HL-60 (cell line): ENCODE measurements at regions not wholly inside any gene's neighbourhood (a gene's known extent, or its start where the extent isn't known, plus 50 kb on each side); places are given as distances from the start of the nearest gene placed in this dataset.

Experiments used
- DNase-seq, 2 experiments: peaks; one replicate each; pipeline ENCODE4 v3.0.0-alpha.2; 2010 to 2020; ENCODE audit warnings: low read depth in 1 of 2, low spot score in 1 of 2
- H3K27ac ChIP-seq: fragments of 250-450 bp; sonication (Bioruptor Pico); replicated peaks from 2 replicates; pipeline ENCODE4 v1.5.1; 2020; ENCODE audit warnings: mild to moderate bottlenecking, moderate library complexity
- H3K27me3 ChIP-seq: fragments of 250-450 bp; sonication (Bioruptor Pico); 2 replicates; pipeline ENCODE4 v1.5.1; 2021; ENCODE audit warnings: mild to moderate bottlenecking, moderate library complexity; ENCODE audit not compliant: insufficient read depth, poor library complexity, severe bottlenecking
- H3K4me3 ChIP-seq: replicated peaks from 2 replicates; pipeline ENCODE4 v1.5.1; 2011; ENCODE audit warnings: mild to moderate bottlenecking, control low read depth, low read length; ENCODE audit not compliant: insufficient read depth
- GABPA ChIP-seq: IDR thresholded peaks from 2 replicates; pipeline ENCODE4 v1.6.1; 2012; ENCODE audit warnings: low read depth
- POLR2AphosphoS5 ChIP-seq: IDR thresholded peaks from 2 replicates; pipeline ENCODE4 v1.6.1; 2012; ENCODE audit warnings: low read depth
- SPI1 ChIP-seq: IDR thresholded peaks from 2 replicates; pipeline ENCODE4 v1.6.1; 2012; ENCODE audit warnings: low read depth, mild to moderate bottlenecking, borderline replicate concordance
- TF ChIP-seq, protein P1 (sequence below): IDR thresholded peaks from 2 replicates; pipeline ENCODE4 v1.6.1; 2012; ENCODE audit warnings: low read depth; ENCODE audit not compliant: insufficient replicate concordance
- TF ChIP-seq, protein P2 (sequence below): IDR thresholded peaks from one replicate; pipeline ENCODE4 v1.5.1; 2011; ENCODE audit warnings: low read length, control low read depth, inconsistent platforms; ENCODE audit not compliant: insufficient read depth

DNA sequence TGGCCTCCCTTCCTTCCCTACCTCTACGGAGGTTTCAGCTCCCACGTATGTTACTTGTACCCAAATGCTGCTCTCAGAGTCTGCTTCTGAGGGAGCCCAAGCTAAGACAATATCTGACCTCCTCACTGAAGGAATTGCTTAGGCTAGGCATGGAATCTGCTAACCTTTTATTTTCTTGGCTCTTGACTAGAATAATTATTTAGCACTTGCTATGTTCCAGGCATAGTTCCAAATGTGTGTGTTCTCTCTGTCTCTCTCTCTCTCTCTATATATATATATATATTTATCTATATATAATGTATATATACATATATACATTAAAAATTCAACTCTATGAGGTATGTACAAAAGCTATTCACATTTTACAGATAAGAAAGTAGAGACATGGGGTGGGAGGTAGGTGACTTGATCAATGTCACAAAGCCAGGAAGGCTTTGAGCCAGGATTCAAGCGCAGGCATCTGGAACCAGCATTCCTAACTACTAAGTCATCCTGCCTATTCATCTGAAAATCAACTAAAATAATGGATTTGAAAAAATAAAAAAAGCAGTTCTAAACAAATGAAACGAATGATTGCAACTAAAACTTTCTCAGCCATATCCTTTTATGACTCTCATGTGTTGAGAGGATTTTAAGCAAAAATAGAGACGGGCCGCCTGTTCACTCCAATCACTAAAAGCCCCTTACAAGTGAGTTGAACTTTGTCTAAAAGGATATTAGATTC, 189.7 kb upstream of the JAG1 start:
- TF ChIP-seq, protein P1, sequence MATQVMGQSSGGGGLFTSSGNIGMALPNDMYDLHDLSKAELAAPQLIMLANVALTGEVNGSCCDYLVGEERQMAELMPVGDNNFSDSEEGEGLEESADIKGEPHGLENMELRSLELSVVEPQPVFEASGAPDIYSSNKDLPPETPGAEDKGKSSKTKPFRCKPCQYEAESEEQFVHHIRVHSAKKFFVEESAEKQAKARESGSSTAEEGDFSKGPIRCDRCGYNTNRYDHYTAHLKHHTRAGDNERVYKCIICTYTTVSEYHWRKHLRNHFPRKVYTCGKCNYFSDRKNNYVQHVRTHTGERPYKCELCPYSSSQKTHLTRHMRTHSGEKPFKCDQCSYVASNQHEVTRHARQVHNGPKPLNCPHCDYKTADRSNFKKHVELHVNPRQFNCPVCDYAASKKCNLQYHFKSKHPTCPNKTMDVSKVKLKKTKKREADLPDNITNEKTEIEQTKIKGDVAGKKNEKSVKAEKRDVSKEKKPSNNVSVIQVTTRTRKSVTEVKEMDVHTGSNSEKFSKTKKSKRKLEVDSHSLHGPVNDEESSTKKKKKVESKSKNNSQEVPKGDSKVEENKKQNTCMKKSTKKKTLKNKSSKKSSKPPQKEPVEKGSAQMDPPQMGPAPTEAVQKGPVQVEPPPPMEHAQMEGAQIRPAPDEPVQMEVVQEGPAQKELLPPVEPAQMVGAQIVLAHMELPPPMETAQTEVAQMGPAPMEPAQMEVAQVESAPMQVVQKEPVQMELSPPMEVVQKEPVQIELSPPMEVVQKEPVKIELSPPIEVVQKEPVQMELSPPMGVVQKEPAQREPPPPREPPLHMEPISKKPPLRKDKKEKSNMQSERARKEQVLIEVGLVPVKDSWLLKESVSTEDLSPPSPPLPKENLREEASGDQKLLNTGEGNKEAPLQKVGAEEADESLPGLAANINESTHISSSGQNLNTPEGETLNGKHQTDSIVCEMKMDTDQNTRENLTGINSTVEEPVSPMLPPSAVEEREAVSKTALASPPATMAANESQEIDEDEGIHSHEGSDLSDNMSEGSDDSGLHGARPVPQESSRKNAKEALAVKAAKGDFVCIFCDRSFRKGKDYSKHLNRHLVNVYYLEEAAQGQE, result no peak
- TF ChIP-seq POLR2AphosphoS5, result no peak
- no peak for DNase-seq
- Histone ChIP-seq H3K27ac (peak overlapping the region; percentile 69), H3K4me3 (no peak overlapping the region), H3K27me3 (no peaks in the 10 kb centered on the region)

DNA sequence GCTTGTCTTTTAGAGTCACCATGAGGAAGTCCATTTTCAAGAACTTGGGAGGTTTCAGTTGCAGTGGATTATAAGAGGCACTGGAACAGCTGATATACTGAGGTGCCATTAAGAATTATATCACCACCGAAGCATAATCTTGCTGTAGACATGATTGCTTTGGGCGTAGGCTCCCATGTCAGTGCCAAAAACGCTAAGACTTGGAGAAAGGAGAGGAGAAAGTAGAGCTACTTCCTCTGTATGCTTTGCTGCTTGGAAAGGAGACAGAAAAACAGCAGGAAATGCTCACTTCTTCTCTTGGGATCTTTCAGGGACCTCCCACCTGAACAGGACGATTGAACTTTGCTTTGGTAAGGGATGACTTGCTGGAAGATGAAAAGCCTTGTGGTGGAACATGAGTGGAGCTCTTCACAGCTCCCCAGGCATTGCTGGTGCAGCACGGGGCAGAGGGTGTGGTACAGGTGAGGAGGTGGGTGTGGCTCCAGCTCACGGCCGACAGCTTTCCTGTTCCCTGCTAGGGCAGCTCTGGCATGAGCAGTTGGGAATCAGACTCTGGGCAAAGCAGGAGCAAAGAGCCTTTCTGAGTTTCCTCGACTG, 190.4 kb upstream of the JAG1 start:
- no peaks in the 10 kb centered on the region for H3K27me3 ChIP-seq
- no peak for DNase-seq
- peak overlapping the region; percentile 69 for H3K27ac ChIP-seq
- TF ChIP-seq SPI1 (peak; percentile 68; the same call in 1 of the 2 replicates), POLR2AphosphoS5 (no peak)
- no peak overlapping the region for H3K4me3 ChIP-seq

DNA sequence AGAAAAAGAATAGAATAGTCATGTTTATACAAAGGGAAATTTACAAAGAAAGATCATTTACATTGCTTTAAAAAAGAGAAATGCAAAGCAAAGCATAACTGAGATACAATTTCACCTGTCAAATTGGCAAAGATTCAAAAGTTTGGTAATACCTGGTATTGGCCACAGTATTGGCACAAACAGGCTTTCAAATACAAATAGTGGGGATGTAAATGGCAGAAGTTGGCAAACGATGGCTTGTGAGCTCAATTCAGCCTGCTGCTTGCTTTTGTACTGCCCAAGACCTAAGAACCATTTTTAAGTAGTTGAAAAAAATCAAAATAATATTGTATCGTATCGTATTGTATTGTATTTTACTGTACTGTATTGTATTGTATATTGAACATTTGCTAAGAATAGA, 194.5 kb upstream of the JAG1 start:
- TF ChIP-seq, protein P1, result no peak
- TF ChIP-seq, protein P2, sequence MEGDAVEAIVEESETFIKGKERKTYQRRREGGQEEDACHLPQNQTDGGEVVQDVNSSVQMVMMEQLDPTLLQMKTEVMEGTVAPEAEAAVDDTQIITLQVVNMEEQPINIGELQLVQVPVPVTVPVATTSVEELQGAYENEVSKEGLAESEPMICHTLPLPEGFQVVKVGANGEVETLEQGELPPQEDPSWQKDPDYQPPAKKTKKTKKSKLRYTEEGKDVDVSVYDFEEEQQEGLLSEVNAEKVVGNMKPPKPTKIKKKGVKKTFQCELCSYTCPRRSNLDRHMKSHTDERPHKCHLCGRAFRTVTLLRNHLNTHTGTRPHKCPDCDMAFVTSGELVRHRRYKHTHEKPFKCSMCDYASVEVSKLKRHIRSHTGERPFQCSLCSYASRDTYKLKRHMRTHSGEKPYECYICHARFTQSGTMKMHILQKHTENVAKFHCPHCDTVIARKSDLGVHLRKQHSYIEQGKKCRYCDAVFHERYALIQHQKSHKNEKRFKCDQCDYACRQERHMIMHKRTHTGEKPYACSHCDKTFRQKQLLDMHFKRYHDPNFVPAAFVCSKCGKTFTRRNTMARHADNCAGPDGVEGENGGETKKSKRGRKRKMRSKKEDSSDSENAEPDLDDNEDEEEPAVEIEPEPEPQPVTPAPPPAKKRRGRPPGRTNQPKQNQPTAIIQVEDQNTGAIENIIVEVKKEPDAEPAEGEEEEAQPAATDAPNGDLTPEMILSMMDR, result no peak
- no peak for TF ChIP-seq POLR2AphosphoS5
- TF ChIP-seq SPI1, result no peak
- TF ChIP-seq GABPA, result no peak
- no peak for DNase-seq
- no peak overlapping the region for H3K4me3 ChIP-seq
- no peaks in the 10 kb centered on the region for H3K27me3 ChIP-seq
- H3K27ac ChIP-seq, result no peak overlapping the region

DNA sequence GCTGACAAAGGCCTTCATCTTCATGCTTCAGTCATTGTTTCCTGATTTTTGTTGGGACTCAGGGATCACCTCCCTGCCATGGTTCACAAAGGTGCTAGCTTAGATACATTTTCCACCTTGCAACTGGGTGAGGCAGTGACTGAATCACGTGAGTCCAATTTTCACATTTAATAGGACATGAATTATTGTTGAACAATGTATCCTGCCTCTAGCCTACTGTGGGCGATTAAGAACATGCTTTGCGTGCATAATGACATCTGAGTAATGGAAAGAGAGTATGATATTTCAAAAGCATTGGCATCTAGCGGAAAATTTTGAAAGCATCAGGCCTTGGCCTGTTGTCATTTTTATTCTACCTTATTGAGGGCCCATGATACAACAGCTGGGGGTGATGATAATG, 199.2 kb upstream of the JAG1 start:
- Histone ChIP-seq H3K4me3 (no peak overlapping the region), H3K27ac (no peak overlapping the region), H3K27me3 (no peaks in the 10 kb centered on the region)
- no peak for DNase-seq
- TF ChIP-seq, protein P1, result no peak
- TF ChIP-seq GABPA (no peak), SPI1 (no peak), POLR2AphosphoS5 (no peak)
- TF ChIP-seq, protein P2, result no peak
